Myocyte (in vitro differentiated cells): ENCODE measurements at regions not wholly inside any gene's neighbourhood (a gene's known extent, or its start where the extent isn't known, plus 50 kb on each side); places are given as distances from the start of the nearest gene placed in this dataset.

ENCODE experiments used
- DNase-seq: peaks from one replicate; pipeline ENCODE4 v3.0.0-alpha.2; 2012; ENCODE audit warnings: low read depth

- DNase-seq: no peak
Observed at GRCh38 chr15:61499376-61499775, 270.3 kb upstream of the RORA start.

- DNase-seq: no peak
Observed at GRCh38 chr15:61489571-61489970, 260.5 kb upstream of the RORA start.

GRCh38 chr15:61483599-61483998, 254.5 kb upstream of the RORA start:
- DNase-seq: no peak

GRCh38 chr15:61481886-61482285, 252.8 kb upstream of the RORA start:
- DNase-seq: no peak

GRCh38 chr15:61480863-61481262, 251.8 kb upstream of the RORA start:
- DNase-seq: no peak

- no peak for DNase-seq
Observed at GRCh38 chr15:61480295-61480694, 251.2 kb upstream of the RORA start.

- no peak for DNase-seq
Observed at GRCh38 chr15:61479613-61480012, 250.5 kb upstream of the RORA start.

- no peak for DNase-seq
Observed at GRCh38 chr15:61476741-61477140, 247.6 kb upstream of the RORA start.

GRCh38 chr15:61474796-61475195, 245.7 kb upstream of the RORA start:
- no peak for DNase-seq

GRCh38 chr15:61467823-61468222, 238.7 kb upstream of the RORA start:
- no peak for DNase-seq

GRCh38 chr15:61459785-61460707, 230.9 kb upstream of the RORA start:
- peak; percentile 6 for DNase-seq

- DNase-seq: no peak
Observed at GRCh38 chr15:61457050-61457733, 228.1 kb upstream of the RORA start.

GRCh38 chr15:61449186-61449702, 220.1 kb upstream of the RORA start:
- no peak for DNase-seq

- no peak for DNase-seq
Observed at GRCh38 chr15:61447981-61448380, 218.9 kb upstream of the RORA start.

- DNase-seq: no peak
Observed at GRCh38 chr15:61444585-61444984, 215.5 kb upstream of the RORA start.

GRCh38 chr15:61442821-61443220, 213.7 kb upstream of the RORA start:
- DNase-seq: no peak

GRCh38 chr15:61441891-61442290, 212.8 kb upstream of the RORA start:
- DNase-seq: no peak

- no peak for DNase-seq
Observed at GRCh38 chr15:61426466-61426865, 197.4 kb upstream of the RORA start.

GRCh38 chr15:61425934-61426333, 196.8 kb upstream of the RORA start:
- no peak for DNase-seq

- no peak for DNase-seq
Observed at GRCh38 chr15:61422773-61423172, 193.7 kb upstream of the RORA start.

GRCh38 chr15:61421938-61422337, 192.8 kb upstream of the RORA start:
- DNase-seq: no peak

GRCh38 chr15:61421470-61421869, 192.4 kb upstream of the RORA start:
- DNase-seq: no peak
